GM19372 (cell line): ENCODE measurements at regions not wholly inside any gene's neighbourhood (a gene's known extent, or its start where the extent isn't known, plus 50 kb on each side); places are given as distances from the start of the nearest gene placed in this dataset.

Source experiments
- ATAC-seq: cut with Tn5 transposase; IDR thresholded peaks from one replicate; pipeline ENCODE4 v1.9.1; 2021; ENCODE audit warnings: mild to moderate bottlenecking, low read depth, moderate library complexity; ENCODE audit not compliant: unreplicated experiment

- ATAC-seq, result no peak
Observed at GRCh38 chr15:77773903-77774302, 141.2 kb upstream of the LINGO1 start.

- ATAC-seq, result no peak
Observed at GRCh38 chr15:77772641-77773402, 140.1 kb upstream of the LINGO1 start.

- no peak for ATAC-seq
Observed at GRCh38 chr15:77771616-77772015, 138.9 kb upstream of the LINGO1 start.

DNA sequence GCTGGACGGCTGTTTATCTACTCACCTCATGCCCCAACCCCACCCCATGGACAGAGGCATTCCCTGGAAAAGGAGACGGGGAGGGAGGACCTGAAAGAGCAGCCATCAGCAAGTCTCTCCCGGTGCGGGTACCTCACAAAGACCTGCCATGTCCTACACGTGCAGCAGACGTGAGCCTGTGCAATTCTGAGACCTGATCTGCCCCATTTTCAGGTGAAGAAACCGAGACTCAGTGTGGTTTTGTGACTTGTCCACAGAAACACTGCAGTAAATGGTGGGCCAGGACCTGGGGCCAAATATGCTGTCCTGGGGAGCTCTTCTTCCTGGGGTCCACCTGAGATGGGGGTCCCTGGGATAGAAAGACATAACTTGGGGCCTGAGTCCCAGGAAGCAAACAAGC lies 137.0 kb upstream of the LINGO1 start:
- ATAC-seq, result no peak

DNA sequence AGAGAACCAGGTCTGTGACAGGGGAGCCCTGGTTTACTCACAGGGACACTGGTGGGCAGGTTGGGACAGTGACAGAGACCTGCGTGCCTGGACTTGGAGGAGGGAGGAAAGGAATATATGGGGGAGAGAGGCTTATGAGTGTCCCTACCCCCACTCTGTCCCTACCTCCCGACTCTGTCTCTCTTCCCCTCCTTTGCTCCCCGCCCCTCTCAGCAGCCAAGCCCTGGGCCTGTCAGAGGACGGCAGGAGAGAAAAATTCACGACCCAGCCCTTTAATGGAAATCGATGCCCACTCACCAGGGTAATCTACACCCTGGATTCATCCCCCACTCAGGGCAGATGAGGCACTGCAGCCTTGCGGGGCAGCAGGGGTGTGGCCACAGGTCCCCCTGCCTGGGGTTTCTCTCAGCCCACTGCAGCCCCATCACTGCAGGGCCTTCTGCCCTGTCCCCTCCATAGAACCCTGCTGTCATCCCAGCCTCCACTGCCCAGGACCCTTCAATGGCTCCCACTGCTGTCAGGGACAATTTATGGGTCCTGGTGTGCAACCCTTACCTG lies 135.9 kb upstream of the LINGO1 start:
- no peak for ATAC-seq

DNA sequence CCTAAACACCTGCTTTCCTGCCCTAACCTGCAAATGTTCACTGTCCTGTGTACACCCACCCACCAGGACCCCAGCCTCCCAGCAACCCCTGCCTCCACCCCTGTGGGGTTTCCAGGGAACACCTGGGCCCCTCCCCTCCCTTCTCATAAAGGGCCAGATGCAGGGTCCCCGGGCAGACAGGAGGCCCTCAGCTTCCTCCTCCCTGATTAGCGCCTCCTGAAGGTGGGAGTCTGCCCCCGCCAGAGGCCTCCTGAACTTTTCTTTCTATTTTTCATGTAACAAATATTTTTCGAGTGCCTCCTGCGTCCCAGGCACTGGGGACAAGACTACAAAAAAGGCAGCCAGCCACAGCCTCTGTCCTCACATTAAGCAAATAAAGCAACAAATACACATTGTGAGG lies 135.4 kb upstream of the LINGO1 start:
- no peak for ATAC-seq

- ATAC-seq, result no peak
Observed at GRCh38 chr15:77764095-77764494, 131.4 kb upstream of the LINGO1 start.

GRCh38 chr15:77762747-77763355 lies 130.1 kb upstream of the LINGO1 start:
- no peak for ATAC-seq

DNA sequence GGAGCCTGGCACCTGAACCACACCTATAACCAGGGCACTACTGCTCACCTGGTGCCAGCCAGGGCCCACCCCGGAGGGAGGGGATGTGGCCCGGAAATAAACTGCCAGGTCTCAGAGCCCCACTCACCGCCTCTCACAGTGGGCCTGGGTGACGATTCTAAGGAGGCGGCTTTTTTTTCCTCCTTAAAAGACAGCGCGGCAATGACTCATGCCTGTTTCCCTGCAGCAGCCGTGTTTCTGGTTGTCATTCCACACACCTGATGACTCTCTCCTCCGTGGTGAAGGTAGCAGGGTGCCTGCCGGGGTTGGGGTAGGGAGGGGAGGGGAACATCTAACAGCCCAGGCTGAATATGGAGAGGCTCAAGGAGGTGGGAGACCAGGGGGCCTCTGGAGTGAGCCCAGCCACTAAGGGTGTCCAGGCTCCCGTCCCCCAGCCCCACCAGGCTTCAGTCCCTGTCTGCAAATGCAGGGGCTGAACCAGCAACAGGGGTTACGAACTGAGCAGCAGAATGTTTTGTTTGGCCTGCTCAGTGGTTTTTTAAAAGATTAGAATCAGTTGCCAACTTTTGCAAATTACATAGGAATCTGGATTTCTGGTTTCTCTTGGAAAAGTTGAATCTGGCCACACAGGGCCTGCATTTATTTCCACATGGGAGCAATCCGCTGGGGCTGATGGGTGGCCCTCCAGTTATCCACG lies 127.3 kb upstream of the LINGO1 start:
- no peak for ATAC-seq

GRCh38 chr15:77753939-77754338 lies 121.2 kb upstream of the LINGO1 start:
- no peak for ATAC-seq

GRCh38 chr15:77753281-77753873 lies 120.7 kb upstream of the LINGO1 start:
- ATAC-seq, result no peak

DNA sequence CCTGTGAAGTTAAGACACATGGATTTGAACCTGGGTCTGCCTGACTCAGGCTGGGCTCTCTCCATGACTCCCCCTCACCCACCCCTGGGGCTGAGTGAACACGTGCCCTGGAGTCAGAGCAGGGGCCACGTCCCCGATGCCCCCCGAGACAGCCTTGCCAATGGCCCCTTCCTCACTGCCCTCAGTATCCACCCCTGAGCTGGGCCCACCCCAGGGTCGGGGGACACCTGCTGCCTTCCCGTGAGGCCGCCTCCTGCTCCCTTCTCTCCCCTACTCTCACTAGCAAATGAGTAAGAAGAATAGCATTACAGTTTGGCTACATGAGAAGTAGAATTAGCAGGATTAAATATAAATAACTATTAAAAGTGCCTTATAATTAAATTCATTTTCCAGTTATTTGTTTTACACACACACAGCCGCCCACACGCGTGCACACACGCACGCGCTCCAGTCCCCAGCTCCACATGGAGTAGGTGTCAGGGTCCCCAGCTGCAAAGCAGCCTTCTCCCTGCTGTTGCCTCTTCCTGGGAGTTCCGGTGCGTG lies 117.4 kb upstream of the LINGO1 start:
- no peak for ATAC-seq

DNA sequence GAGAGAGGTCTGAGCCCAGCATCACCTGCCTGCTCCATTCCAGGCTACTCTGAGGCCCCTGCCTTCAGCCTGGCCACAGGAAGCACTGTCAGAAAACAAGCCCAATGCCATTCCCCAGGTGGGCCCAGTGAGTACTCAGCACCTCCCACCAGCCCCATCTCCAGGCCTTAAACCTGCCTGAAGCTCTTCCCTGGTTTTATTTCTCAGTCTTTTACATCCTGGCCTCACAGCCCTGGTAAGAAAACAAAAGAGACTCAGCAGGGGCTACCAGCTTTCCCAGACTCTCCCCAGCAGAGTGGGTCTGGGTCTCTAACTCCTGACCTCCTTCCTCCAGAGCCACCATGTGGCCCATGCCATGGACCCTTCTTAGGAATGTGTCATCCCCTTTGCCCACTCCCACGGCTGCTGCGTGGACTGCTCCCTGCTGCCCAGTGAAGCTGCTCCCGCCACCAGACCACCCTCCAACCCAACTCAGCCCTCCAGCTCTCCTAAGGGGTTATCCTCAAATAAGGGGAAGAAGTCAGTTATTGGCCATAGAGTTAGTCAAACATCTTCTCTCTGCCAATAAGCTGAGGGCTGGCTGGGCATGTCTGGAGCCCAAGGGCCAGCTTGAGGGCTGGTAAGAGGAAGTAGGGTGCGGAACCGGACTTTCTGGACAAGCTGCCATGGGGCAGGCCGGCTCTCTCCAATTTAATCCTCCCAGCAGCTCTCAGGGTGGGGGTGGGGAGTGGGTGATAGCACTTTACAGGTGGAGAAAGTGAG lies 116.7 kb upstream of the LINGO1 start:
- ATAC-seq, result no peak

DNA sequence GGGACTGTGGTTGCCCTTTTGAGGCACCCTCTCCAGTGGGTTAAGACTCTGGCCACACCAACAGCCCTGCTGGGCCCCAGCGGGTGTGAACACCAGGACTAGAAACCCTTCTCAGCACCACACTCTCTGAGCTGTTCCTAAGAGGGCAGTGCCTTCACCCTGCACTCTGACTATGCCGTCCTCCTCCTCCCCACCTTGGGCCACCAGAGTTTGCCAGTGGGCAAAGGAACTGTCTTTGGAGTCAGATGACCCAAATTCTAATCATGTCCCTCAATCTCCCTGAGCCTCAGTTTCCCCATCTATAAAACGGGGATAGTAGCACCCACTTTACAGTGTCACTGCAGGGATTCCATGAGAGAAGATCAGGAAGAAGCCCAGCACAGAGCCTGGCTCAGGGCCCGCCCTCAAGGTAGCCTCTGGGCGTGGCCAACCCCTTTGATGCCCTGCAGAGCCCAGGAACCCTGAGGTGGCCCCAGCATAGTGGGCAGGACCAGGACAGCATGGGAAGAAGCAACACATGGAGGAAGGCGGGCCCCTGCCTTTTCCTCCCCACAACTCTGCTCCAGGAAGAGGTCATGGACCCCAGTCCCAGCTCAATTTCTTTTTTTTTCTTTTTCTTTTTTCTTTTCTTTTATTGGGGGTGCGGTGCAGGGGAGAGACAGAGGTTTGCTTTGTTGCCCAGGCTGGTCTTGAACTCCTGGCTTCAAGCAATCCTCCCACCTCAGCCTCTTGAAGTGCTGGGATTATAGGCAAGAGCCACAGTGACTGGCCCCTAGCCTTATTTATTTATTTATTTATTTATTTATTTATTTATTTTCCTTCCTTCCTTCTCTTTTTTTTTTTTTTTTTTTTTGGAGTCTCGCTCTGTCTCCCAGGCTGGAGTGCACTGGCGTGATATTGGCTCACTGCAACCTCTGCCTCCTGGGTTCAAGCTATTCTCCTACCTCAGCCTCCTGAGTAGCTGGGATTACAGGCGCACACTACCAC lies 115.7 kb upstream of the LINGO1 start:
- ATAC-seq, result no peak

- no peak for ATAC-seq
Observed at GRCh38 chr15:77747175-77748077, 114.7 kb upstream of the LINGO1 start.

- ATAC-seq, result no peak
Observed at GRCh38 chr15:77746254-77747174, 113.8 kb upstream of the LINGO1 start.

DNA sequence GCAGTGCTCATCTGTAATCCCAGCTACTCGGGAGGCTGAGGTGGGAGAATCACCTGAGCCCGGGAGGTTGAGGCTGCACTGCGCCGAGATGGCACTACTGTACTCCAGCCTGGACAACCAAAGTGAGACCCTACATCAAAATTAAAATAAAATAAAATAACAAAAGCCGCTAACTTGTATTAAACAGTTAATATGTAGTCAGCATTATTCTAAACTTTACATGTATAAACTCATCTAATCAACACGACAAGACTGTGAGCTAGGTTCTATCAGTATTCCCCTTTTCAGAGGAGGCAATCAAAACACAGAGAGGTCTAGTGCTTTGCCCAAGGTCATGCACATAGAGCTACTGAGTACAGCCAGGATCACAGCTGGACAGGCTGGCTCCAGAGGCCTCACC lies 111.7 kb upstream of the LINGO1 start:
- no peak for ATAC-seq
